Breast epithelium (tissue), 3 donors: ENCODE measurements at regions not wholly inside any gene's neighbourhood (a gene's known extent, or its start where the extent isn't known, plus 50 kb on each side); places are given as distances from the start of the nearest gene placed in this dataset.

ENCODE experiments used
- CTCF ChIP-seq, 3 donors: fragments of 450-650 bp; IDR thresholded peaks; one replicate each; pipeline ENCODE4 v1.5.1; 2016 to 2017; ENCODE audit warnings: antibody characterized with exemption in 3 of 3, mild to moderate bottlenecking in 3 of 3, moderate library complexity in 3 of 3
- POLR2A ChIP-seq: fragments of 450-650 bp; IDR thresholded peaks from one replicate; pipeline ENCODE4 v1.6.1; 2016; ENCODE audit warnings: antibody characterized with exemption, mild to moderate bottlenecking, moderate library complexity
- POLR2AphosphoS5 ChIP-seq, 3 donors: sonication (generic); formaldehyde crosslinking; IDR thresholded peaks; one replicate each; pipeline ENCODE4 v1.6.1; 2017; ENCODE audit warnings: antibody characterized with exemption in 3 of 3

GRCh38 chr6:16852671-16853070, 91.4 kb upstream of the ATXN1 start:
- TF ChIP-seq POLR2A (no peak), CTCF (IDR thresholded peaks at IDR 0.05) (no peak), POLR2AphosphoS5 (IDR thresholded peaks at IDR 0.05) (no peak)
